Breast epithelium (tissue), 3 donors: ENCODE measurements at regions not wholly inside any gene's neighbourhood (a gene's known extent, or its start where the extent isn't known, plus 50 kb on each side); places are given as distances from the start of the nearest gene placed in this dataset.

Experiments
- CTCF ChIP-seq, 3 donors: fragments of 450-650 bp; IDR thresholded peaks; one replicate each; pipeline ENCODE4 v1.5.1; 2016 to 2017; ENCODE audit warnings: antibody characterized with exemption in 3 of 3, mild to moderate bottlenecking in 3 of 3, moderate library complexity in 3 of 3
- POLR2A ChIP-seq: fragments of 450-650 bp; IDR thresholded peaks from one replicate; pipeline ENCODE4 v1.6.1; 2016; ENCODE audit warnings: antibody characterized with exemption, mild to moderate bottlenecking, moderate library complexity
- POLR2AphosphoS5 ChIP-seq, 3 donors: sonication (generic); formaldehyde crosslinking; IDR thresholded peaks; one replicate each; pipeline ENCODE4 v1.6.1; 2017; ENCODE audit warnings: antibody characterized with exemption in 3 of 3

- no peak for TF ChIP-seq CTCF (IDR thresholded peaks at IDR 0.05)
- TF ChIP-seq POLR2A: no peak
- no peak for TF ChIP-seq POLR2AphosphoS5 (IDR thresholded peaks at IDR 0.05)
Measured at GRCh38 chr5:106142116-106142515, 1528.6 kb downstream of the EFNA5 start.
